A673 (cell line): ENCODE measurements at regions not wholly inside any gene's neighbourhood (a gene's known extent, or its start where the extent isn't known, plus 50 kb on each side); places are given as distances from the start of the nearest gene placed in this dataset.

ENCODE experiments used
- BruUV-seq: library from RNA; stranded (reverse); fragments of 400-500 nt; replicated peaks from 2 replicates; lab custom pipeline; 2021; lab: Mats Ljungman, UMichigan
- CTCF ChIA-PET: fragments of 300-600 bp; sonication (Branson Sonifier 250); formaldehyde crosslinking; loops from one replicate; lab custom pipeline; 2022; ENCODE audit warnings: antibody characterized with exemption; lab: Charles Lee
- POLR2A ChIA-PET: fragments of 300-600 bp; sonication (Branson Sonifier 250); formaldehyde crosslinking; loops from one replicate; lab custom pipeline; 2022; ENCODE audit warnings: antibody characterized with exemption; ENCODE audit not compliant: low non-redundant PET; lab: Charles Lee
- DNase-seq: peaks from one replicate; pipeline ENCODE4 v3.0.0-alpha.2; 2015; ENCODE audit warnings: low spot score
- H3K27ac ChIP-seq: fragments of 200-600 bp; sonication (generic); 2 replicates; pipeline ENCODE4 v1.5.1; 2016; ENCODE audit warnings: mixed run types, low read depth, mild to moderate bottlenecking, mixed read lengths, antibody characterized with exemption, low read length; ENCODE audit not compliant: poor library complexity, severe bottlenecking
- H3K27me3 ChIP-seq: fragments of 200-600 bp; sonication (generic); replicated peaks from 2 replicates; pipeline ENCODE4 v1.6.1; 2017; ENCODE audit warnings: mixed run types, low read depth, mild to moderate bottlenecking, mixed read lengths, antibody characterized with exemption, low read length; ENCODE audit not compliant: insufficient read depth, poor library complexity
- H3K36me3 ChIP-seq: fragments of 200-600 bp; sonication (generic); 2 replicates; pipeline ENCODE4 v1.6.1; 2016; ENCODE audit warnings: mixed run types, mild to moderate bottlenecking, mixed read lengths, antibody characterized with exemption, low read length; ENCODE audit not compliant: insufficient read depth, poor library complexity, severe bottlenecking
- H3K4me1 ChIP-seq: fragments of 200-600 bp; sonication (generic); 2 replicates; pipeline ENCODE4 v1.6.1; 2017; ENCODE audit warnings: mixed run types, mild to moderate bottlenecking, mixed read lengths, antibody characterized with exemption, low read length; ENCODE audit not compliant: insufficient read depth, poor library complexity, severe bottlenecking
- H3K4me3 ChIP-seq: fragments of 200-600 bp; sonication (generic); 2 replicates; pipeline ENCODE4 v1.5.1; 2016; ENCODE audit warnings: low read depth, mixed run types, mild to moderate bottlenecking, mixed read lengths, low read length; ENCODE audit not compliant: poor library complexity, severe bottlenecking
- H3K9me3 ChIP-seq: fragments of 200-600 bp; sonication (generic); 2 replicates; pipeline ENCODE4 v1.6.1; 2016; ENCODE audit warnings: mixed run types, low read depth, mild to moderate bottlenecking, mixed read lengths, antibody characterized with exemption, low read length; ENCODE audit not compliant: poor library complexity, severe bottlenecking
- EZH2 ChIP-seq: fragments of 200-600 bp; sonication (generic); IDR thresholded peaks from 2 replicates; pipeline ENCODE4 v1.6.1; 2017; ENCODE audit warnings: borderline replicate concordance, low read depth, mild to moderate bottlenecking, mixed read lengths, antibody characterized with exemption, low read length; ENCODE audit not compliant: poor library complexity, severe bottlenecking
- intact Hi-C: fragments of 100-400 bp; cut with micrococcal nuclease; formaldehyde crosslinking; loops from one replicate; pipeline ENCODE4 v1.10.0; 2022; ENCODE audit not compliant: unreplicated experiment
- TF ChIP-seq, protein P1 (sequence below): fragments of 300-800, 200-600 bp; sonication (generic); conservative IDR thresholded peaks from 2 replicates; pipeline ENCODE4 v1.5.1; 2017; ENCODE audit warnings: low read depth, mild to moderate bottlenecking, antibody characterized with exemption, low read length, moderate library complexity, mixed read lengths

DNA sequence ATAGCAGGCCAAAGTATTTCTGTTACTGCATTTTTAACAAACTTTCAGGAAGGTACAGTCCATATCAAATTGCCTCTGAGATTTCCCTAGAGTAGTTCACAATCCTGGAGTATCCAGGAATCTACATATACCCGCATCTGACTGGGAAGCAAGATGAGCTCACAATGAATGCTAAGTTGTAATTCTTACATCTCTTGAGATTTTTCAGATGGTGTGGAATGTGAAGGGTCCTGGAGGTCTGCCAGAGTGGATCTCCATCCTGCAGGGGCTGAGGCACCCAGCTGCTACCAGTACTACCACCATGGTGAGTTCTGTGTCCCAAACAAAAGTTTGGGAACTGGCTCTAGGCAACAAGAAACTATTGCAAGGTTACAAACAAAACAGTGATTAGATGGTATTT is 156.7 kb upstream of the CCDC54 start:
- ChIA-PET POLR2A (no interaction called here), CTCF (no interaction called here)
- no TSS peak for BruUV-seq
- intact Hi-C loops: no loop called here
- Histone ChIP-seq H3K4me3 (no peak overlapping the region), H3K27me3 (no peaks in the 10 kb centered on the region), H3K27ac (no peak overlapping the region), H3K4me1 (no peaks in the 10 kb centered on the region), H3K9me3 (no peaks in the 10 kb centered on the region), H3K36me3 (no peaks in the 10 kb centered on the region)
- DNase-seq: no peak
- TF ChIP-seq, protein P1, sequence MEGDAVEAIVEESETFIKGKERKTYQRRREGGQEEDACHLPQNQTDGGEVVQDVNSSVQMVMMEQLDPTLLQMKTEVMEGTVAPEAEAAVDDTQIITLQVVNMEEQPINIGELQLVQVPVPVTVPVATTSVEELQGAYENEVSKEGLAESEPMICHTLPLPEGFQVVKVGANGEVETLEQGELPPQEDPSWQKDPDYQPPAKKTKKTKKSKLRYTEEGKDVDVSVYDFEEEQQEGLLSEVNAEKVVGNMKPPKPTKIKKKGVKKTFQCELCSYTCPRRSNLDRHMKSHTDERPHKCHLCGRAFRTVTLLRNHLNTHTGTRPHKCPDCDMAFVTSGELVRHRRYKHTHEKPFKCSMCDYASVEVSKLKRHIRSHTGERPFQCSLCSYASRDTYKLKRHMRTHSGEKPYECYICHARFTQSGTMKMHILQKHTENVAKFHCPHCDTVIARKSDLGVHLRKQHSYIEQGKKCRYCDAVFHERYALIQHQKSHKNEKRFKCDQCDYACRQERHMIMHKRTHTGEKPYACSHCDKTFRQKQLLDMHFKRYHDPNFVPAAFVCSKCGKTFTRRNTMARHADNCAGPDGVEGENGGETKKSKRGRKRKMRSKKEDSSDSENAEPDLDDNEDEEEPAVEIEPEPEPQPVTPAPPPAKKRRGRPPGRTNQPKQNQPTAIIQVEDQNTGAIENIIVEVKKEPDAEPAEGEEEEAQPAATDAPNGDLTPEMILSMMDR: no peak
- no peak for TF ChIP-seq EZH2

GRCh38 chr3:107221856-107222255 is 155.4 kb upstream of the CCDC54 start:
- Histone ChIP-seq H3K4me1 (no peaks in the 10 kb centered on the region), H3K9me3 (no peaks in the 10 kb centered on the region), H3K4me3 (no peak overlapping the region), H3K27ac (no peak overlapping the region), H3K27me3 (no peaks in the 10 kb centered on the region), H3K36me3 (no peaks in the 10 kb centered on the region)
- TF ChIP-seq, protein P1: no peak
- no peak for TF ChIP-seq EZH2
- ChIA-PET CTCF (interaction anchor here (0.5 kb wide), 1 partner anchor 200 kb away, joined by 3 read pairs; no protein-coding TSS in a partner anchor), POLR2A (no interaction called here)
- DNase-seq: no peak
- no TSS peak for BruUV-seq
- intact Hi-C loops: no loop called here

DNA sequence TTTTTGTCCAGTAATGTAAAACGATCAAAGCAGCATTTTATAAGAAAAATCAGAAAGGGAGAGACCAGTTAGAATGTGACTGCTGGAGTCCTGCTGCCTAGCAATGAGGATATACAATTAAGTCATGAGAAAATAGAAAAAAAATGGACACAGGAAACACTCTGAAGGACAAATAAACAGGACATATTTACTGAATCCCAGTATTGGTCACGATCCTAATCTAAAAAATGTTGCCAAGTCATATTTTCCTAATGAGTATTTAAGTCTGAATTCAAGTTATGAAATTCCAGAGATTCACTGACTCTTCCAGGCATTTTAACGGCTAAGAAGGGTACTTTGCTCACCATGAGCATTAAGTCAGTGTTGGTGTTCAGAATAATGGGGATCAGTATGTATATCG is 154.3 kb upstream of the CCDC54 start:
- POLR2A ChIA-PET: no interaction called here
- H3K27ac ChIP-seq: no peak overlapping the region

More for the DNA sequence above, 154.3 kb upstream of the CCDC54 start:
- CTCF ChIA-PET: no interaction called here
- Histone ChIP-seq H3K4me3 (no peak overlapping the region), H3K36me3 (no peaks in the 10 kb centered on the region), H3K4me1 (no peaks in the 10 kb centered on the region), H3K9me3 (no peaks in the 10 kb centered on the region), H3K27me3 (no peaks in the 10 kb centered on the region)
- no TSS peak for BruUV-seq
- no peak for DNase-seq
- TF ChIP-seq, protein P1: no peak
- no peak for TF ChIP-seq EZH2
- intact Hi-C loops: no loop called here
